ENCODE measurements at regions not wholly inside any gene's neighbourhood (a gene's known extent, or its start where the extent isn't known, plus 50 kb on each side); places are given as distances from the start of the nearest gene placed in this dataset.

GRCh38 chr7:68121655-68122054, 1125.0 kb downstream of the TYW1 start:
- Histone ChIP-seq H3K4me3 (IDR thresholded peaks at IDR 0.05; ENCODE audit: insufficient read depth, low read depth, low read length) (no peak overlapping the region), H2AFZ (ENCODE audit: low read depth) (no peak overlapping the region), H4K20me1 (ENCODE audit: insufficient read depth) (no peaks in the 10 kb centered on the region), H3K9ac (no peak overlapping the region), H3K27me3 (ENCODE audit: insufficient read depth, low read depth) (no peaks in the 10 kb centered on the region), H3K79me2 (ENCODE audit: insufficient read depth, low read depth) (no peaks in the 10 kb centered on the region), H3K4me1 (ENCODE audit: low read depth, poor library complexity, severe bottlenecking) (no peaks in the 10 kb centered on the region), H3K36me3 (ENCODE audit: insufficient read depth) (no peaks in the 10 kb centered on the region), H3K27ac (no peak overlapping the region), H3K4me2 (no peak overlapping the region)
- TF ChIP-seq CTCF (conservative IDR thresholded peaks at IDR 0.05; ENCODE audit: low read depth, low read length) = no peak

GRCh38 chr7:68122801-68123200, 1126.2 kb downstream of the TYW1 start:
- no peak overlapping the region for H3K9ac ChIP-seq
- no peaks in the 10 kb centered on the region for H3K27me3 ChIP-seq (ENCODE audit: insufficient read depth, low read depth)

GRCh38 chr7:68125168-68125567, 1128.5 kb downstream of the TYW1 start:
- Histone ChIP-seq H3K27me3 (ENCODE audit: insufficient read depth, low read depth) (no peaks in the 10 kb centered on the region), H3K9ac (no peak overlapping the region), H3K27ac (no peak overlapping the region), H3K79me2 (ENCODE audit: insufficient read depth, low read depth) (no peaks in the 10 kb centered on the region), H4K20me1 (ENCODE audit: insufficient read depth) (no peaks in the 10 kb centered on the region), H2AFZ (ENCODE audit: low read depth) (no peak overlapping the region), H3K36me3 (ENCODE audit: insufficient read depth) (no peaks in the 10 kb centered on the region), H3K4me3 (IDR thresholded peaks at IDR 0.05; ENCODE audit: insufficient read depth, low read depth, low read length) (no peak overlapping the region), H3K4me2 (no peak overlapping the region), H3K4me1 (ENCODE audit: low read depth, poor library complexity, severe bottlenecking) (no peaks in the 10 kb centered on the region)
- TF ChIP-seq CTCF (conservative IDR thresholded peaks at IDR 0.05; ENCODE audit: low read depth, low read length) = no peak

More at GRCh38 chr7:68122801-68123200, 1126.2 kb downstream of the TYW1 start:
- H4K20me1 ChIP-seq (ENCODE audit: insufficient read depth) = no peaks in the 10 kb centered on the region
- H3K4me1 ChIP-seq (ENCODE audit: low read depth, poor library complexity, severe bottlenecking) = no peaks in the 10 kb centered on the region
- no peaks in the 10 kb centered on the region for H3K79me2 ChIP-seq (ENCODE audit: insufficient read depth, low read depth)
- H3K27ac ChIP-seq = no peak overlapping the region
- H2AFZ ChIP-seq (ENCODE audit: low read depth) = no peak overlapping the region
- H3K4me3 ChIP-seq (IDR thresholded peaks at IDR 0.05; ENCODE audit: insufficient read depth, low read depth, low read length) = no peak overlapping the region
- H3K36me3 ChIP-seq (ENCODE audit: insufficient read depth) = no peaks in the 10 kb centered on the region
- TF ChIP-seq CTCF (conservative IDR thresholded peaks at IDR 0.05; ENCODE audit: low read depth, low read length) = no peak
- H3K4me2 ChIP-seq = no peak overlapping the region

- H3K79me2 ChIP-seq (ENCODE audit: insufficient read depth, low read depth) = no peaks in the 10 kb centered on the region
- TF ChIP-seq CTCF (conservative IDR thresholded peaks at IDR 0.05; ENCODE audit: low read depth, low read length) = no peak
- no peak overlapping the region for H3K27ac ChIP-seq
Observed at GRCh38 chr7:68133045-68133444, 1136.4 kb downstream of the TYW1 start.

More at GRCh38 chr7:68133045-68133444, 1136.4 kb downstream of the TYW1 start:
- no peak overlapping the region for H3K4me3 ChIP-seq (IDR thresholded peaks at IDR 0.05; ENCODE audit: insufficient read depth, low read depth, low read length)
- H3K9ac ChIP-seq = no peak overlapping the region
- no peaks in the 10 kb centered on the region for H3K27me3 ChIP-seq (ENCODE audit: insufficient read depth, low read depth)
- H3K4me1 ChIP-seq (ENCODE audit: low read depth, poor library complexity, severe bottlenecking) = peaks cover 8% of the 10 kb centered on the region
- no peak overlapping the region for H3K4me2 ChIP-seq
- no peaks in the 10 kb centered on the region for H4K20me1 ChIP-seq (ENCODE audit: insufficient read depth)
- no peaks in the 10 kb centered on the region for H3K36me3 ChIP-seq (ENCODE audit: insufficient read depth)
- H2AFZ ChIP-seq (ENCODE audit: low read depth) = no peak overlapping the region
